RKO (cell line): ENCODE measurements at regions not wholly inside any gene's neighbourhood (a gene's known extent, or its start where the extent isn't known, plus 50 kb on each side); places are given as distances from the start of the nearest gene placed in this dataset.
A peak's percentile ranks its signal among the peaks of the same experiment; 100 is the strongest.

Source experiments
- DNase-seq: peaks from one replicate; pipeline ENCODE4 v3.0.0-alpha.2; 2016; ENCODE audit warnings: low spot score

DNA sequence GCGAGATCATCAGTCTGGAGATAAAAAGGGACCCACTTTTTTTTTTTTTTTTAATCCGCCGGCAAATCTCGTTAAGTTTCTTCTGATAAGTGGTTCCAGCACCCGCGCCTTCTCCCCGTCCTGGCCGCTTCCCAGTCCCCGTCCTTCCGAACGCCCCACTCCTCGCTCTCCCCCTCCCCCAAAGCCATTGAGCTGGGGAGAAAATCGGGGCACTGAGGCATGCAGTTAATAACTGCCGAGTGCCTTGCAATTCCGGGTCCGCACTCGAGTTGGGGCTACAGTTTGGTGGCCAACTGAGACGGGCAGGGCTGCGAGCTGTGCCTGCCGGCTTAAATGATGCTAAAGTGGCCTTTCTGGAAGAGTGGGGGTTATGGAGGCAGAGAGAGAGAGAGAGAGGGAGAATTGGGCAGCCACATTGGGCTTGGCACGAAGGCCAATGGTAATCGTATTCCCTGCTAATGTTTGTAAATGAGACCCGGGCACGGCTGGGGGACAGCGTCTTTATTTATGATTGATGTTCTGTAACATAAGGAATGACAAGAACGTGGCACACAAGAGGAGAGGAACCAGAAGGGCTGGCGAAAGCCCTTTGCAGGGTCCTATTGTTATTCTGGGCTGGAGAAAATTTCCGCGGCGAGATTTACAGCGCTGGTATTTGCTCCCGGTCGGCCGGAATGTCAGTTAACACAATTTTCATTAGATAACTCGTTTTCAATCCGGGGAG lies 115.4 kb upstream of the MYL2 start:
- DNase-seq: no peak

GRCh38 chr12:111034886-111035577 lies 114.7 kb upstream of the MYL2 start:
- no peak for DNase-seq

DNA sequence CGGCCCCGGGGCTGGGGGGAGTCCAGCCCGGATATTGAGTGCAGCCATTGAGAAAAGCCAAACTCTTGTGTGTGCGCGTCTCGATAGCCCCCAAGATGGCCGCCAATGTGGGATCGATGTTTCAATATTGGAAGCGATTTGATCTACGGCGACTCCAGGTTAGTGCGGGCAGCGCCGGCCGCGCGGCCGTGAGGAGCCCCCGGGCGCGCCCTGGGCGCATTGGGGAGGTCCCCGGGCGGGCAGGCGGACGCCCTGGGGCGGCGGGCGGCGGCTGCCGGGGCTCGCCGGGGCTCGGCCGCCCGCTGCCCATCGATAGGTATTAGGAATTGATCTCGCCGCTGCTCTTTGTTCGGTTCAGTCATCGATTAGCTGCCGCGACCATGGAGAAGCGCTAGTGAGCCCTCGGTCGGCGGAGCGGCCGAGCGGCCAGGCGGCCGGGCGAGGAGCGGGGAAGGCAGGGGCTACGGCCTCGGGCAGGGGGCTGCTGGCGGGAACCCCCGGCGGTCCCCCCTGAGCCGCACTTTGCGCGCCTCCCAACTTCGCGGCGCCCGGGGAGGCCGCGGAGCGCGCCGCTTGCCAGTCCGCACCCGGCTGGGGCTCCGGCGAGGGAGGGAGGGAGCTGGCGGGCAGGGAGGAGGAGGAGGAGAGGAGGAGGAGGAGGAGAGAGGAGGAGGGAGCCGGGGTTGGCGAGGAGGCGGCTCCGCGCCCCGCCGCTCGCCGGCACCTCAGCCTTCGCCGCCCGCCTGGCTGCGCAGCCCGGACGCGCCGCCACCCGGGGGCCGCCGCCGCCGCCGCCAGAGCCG lies 113.9 kb upstream of the MYL2 start, which contains the start of gene CUX2:
Gene CUX2, plus strand, starts transcription at position 83 of the 803 bp plus-strand sequence.
- no peak for DNase-seq

GRCh38 chr12:111033281-111034082 lies 113.1 kb upstream of the MYL2 start:
- DNase-seq: no peak

DNA sequence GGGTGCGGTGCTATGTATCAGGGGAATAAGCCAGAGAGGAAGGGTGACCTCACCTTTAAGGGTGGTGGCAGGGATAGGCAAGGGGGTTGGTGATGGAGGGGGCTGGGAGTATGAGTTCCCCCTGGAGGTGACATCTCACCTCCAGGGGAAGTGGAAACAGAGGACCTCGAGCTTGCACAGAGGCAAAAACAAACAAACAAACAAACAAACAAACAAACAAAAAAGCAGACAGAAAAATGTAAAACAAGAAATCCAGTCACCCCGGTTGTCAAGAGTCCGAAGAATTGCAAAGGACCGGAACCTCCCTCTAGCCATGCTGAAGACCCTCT lies 112.2 kb upstream of the MYL2 start:
- DNase-seq: no peak

DNA sequence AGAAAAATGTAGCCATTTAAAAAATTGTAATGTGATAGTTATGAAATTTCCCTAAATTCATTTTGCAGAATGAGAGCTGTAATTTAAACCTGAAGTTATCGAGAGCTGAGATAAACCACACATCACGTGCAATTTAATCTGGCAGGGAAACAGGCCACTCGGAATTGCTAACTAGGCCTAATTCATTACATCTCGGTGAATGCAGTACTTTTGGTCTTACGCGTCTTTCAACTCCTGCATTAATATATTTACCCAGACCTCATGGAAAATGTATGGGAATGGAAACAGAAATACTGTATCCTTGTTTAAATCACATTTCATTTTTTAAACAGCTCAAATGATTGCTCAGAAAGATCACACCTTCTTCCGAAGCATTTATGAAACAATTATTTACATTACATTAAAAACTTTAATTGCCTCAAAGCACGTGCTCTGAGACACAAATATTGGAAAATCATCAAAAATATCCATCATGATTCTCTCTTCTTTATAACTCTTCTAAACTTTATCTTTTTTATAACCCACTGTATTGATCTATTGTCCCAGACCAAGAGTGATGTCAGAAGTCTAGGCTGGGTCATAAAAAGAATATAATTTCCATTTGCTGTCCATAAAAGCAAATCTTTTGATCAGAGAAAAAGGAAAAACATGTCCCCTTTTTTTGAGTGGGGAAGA lies 111.7 kb upstream of the MYL2 start:
- no peak for DNase-seq

- no peak for DNase-seq
These were observed 110.4 kb upstream of the MYL2 start for GRCh38 chr12:111030800-111031199.

DNA sequence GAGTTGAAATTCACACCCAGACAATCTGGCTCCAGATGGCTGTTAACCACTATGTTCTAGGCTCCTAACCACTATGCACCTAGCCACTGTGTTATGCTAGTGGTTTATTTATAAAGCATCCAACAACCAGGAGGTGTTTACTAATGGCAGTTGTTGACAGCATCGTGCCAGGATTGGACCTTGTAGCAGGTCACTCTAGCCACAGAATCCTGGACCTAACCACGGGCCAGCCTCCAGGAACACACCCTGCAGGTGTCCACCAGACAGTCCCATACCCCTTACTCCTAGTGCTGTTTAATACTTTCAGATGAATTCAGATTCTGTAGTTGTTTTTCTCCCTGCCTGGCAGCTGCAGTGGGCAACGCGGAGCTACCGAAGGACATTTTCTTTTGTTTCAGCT lies 109.4 kb upstream of the MYL2 start:
- no peak for DNase-seq

DNA sequence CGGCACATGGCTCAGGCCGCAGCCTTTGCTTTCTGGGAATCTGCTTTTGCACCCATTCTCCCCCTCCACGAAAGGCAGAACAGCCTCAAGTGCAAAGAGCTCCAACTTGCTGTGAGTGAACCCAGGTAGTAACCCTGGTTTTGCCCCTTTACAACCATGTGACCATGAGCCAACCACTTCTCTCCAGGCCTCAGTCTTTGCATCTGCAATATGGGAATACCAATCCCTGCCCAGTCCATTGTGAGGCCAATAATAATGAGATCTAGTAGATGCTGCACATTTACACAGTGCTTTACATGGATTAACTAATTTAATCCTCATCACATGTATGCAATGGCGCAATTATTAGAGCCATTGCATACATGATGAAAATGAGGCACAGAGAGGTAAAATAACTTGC lies 108.9 kb upstream of the MYL2 start:
- no peak for DNase-seq

- no peak for DNase-seq
These were observed 108.5 kb upstream of the MYL2 start for GRCh38 chr12:111028830-111029229.

GRCh38 chr12:111027431-111027830 lies 107.1 kb upstream of the MYL2 start:
- no peak for DNase-seq

- DNase-seq: no peak
These were observed 105.5 kb upstream of the MYL2 start for GRCh38 chr12:111025792-111026430.

- no peak for DNase-seq
These were observed 104.9 kb upstream of the MYL2 start for GRCh38 chr12:111025301-111025700.

GRCh38 chr12:111024205-111024801 lies 103.9 kb upstream of the MYL2 start:
- peak; percentile 48 for DNase-seq

DNA sequence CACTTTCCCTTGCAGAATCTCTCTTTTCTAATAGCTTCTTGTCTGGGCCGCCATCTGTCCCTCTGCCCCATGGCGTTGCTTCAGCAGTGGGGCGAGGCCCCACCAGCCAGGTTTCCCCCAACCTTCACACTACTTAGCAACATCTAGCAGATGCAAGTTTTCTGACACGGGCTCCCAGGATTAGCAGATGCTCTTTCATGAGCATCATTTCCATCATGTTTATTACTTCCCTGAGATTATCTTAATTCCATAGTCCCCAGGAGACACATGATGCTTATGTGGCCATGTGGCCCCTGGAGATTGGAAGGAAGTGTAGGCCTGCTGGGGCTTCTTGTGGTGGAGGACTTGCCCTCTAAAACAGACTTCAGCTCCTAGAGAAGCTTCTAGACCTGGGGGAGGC lies 102.0 kb upstream of the MYL2 start:
- no peak for DNase-seq

DNA sequence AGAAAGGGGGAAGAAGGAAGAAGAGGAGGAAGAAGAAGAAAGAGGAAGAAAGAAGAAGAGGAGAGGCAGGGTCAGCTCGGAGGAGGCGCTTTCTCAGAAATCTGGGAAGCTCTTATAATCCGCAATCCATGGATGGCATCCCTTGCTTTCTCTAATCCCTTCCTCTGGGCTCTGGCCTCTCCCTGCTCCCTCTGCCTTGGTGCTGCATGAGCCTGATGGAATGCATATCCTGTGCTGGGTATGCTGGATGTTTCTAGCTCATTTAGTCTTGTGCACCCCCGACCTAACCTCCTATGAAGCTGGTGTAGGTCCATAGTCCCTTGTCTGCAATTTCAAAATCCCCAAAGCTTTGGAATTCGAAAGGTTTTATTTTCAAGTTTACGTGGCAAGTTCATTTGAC lies 94.2 kb upstream of the MYL2 start:
- DNase-seq: no peak

DNA sequence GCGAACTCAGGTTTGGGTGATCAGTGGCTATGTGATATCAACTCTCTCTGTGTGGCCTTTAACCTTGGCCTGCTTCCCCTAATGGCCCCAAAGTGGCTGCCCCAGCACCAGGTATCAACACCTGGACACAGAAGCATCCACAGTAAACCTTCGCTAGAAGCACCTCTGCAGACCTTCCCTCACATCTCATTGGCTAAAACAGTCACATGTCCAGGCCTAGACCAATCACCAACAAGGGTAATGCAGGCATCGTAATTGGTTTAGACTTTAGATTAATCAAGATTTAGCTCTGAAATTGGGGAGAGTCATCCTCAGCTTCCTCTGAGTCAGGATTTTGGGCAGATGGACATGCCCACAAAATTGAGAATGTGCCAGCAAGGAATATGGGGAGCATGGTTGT lies 92.5 kb upstream of the MYL2 start:
- no peak for DNase-seq

DNA sequence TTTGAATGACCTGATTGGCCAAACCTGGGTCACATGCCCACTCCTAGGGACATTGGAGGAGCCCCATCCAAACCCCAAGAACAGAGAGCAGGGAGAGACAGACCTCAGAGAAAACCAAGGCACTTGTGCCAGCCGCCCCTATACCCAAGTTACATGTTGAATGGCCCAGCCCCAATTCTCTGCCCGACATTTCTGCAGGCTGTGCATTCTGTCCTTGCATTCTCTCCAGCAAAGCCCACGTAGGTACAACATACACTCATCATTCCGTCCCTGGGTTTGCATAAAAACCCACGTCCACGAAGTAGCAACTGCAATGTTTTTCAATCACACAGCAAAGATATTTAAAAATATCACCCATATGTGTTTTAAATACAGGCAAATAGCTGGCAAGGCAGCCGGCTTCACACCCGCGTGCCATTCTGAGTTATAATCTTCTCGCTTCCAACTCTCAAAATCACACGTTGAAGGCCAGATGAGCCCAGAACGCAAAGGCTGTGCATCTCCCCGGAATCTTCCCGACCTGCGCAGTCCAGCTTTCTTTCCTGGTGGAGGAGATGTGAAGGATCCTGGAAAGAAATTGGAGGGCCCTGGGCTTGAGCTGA lies 91.7 kb upstream of the MYL2 start:
- no peak for DNase-seq

- no peak for DNase-seq
These were observed 90.7 kb upstream of the MYL2 start for GRCh38 chr12:111010916-111011657.

DNA sequence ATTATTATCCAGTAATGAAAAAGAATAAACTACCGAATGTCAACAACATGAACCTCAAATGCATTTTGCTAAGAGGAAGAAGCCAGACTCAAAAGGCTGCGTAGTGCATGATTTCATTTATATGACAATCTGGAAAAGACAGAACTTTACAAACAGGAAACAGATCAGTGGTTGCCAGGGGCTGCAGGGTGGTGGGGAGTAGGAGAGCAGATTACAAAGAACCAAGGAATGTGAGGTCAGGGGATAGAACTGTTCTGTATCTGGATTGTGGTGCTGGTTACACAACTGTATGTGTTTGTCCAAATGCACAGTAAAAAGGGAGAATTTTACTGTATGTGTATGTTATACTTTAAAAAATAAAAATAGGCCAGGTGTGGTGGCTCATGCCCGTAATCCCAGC lies 89.7 kb upstream of the MYL2 start:
- no peak for DNase-seq
